Bronchial epithelial cell (primary cell): ENCODE measurements at regions not wholly inside any gene's neighbourhood (a gene's known extent, or its start where the extent isn't known, plus 50 kb on each side); places are given as distances from the start of the nearest gene placed in this dataset.

Source experiments
- DNase-seq: peaks from one replicate; pipeline ENCODE4 v3.0.0-alpha.2; 2010; ENCODE audit warnings: low read depth
- FAIRE-seq: peaks from 2 replicates; lab custom pipeline; 2011; peaks lifted over from hg19 to GRCh38; lab: Jason Lieb, UNC
- H3K27me3 ChIP-seq: 2 replicates; pipeline ENCODE4 v1.5.1; 2011; ENCODE audit warnings: low read length; ENCODE audit not compliant: control insufficient read depth, insufficient read depth
- H3K36me3 ChIP-seq: 2 replicates; pipeline ENCODE4 v1.5.1; 2011; ENCODE audit warnings: low read length; ENCODE audit not compliant: control insufficient read depth, insufficient read depth
- H3K4me3 ChIP-seq: 2 replicates; pipeline ENCODE4 v1.5.1; 2011; ENCODE audit warnings: mild to moderate bottlenecking, low read depth, low read length, control low read depth
- TF ChIP-seq, protein P1 (sequence below): IDR thresholded peaks from 2 replicates; pipeline ENCODE4 v1.5.1; 2011; ENCODE audit warnings: mild to moderate bottlenecking, moderate library complexity, low read length, control low read depth, inconsistent platforms; ENCODE audit not compliant: insufficient read depth, severe bottlenecking

GRCh38 chr16:81174644-81175324 lies 63.7 kb upstream of the BCO1 start:
- H3K4me3 ChIP-seq, result no peak overlapping the region

DNA sequence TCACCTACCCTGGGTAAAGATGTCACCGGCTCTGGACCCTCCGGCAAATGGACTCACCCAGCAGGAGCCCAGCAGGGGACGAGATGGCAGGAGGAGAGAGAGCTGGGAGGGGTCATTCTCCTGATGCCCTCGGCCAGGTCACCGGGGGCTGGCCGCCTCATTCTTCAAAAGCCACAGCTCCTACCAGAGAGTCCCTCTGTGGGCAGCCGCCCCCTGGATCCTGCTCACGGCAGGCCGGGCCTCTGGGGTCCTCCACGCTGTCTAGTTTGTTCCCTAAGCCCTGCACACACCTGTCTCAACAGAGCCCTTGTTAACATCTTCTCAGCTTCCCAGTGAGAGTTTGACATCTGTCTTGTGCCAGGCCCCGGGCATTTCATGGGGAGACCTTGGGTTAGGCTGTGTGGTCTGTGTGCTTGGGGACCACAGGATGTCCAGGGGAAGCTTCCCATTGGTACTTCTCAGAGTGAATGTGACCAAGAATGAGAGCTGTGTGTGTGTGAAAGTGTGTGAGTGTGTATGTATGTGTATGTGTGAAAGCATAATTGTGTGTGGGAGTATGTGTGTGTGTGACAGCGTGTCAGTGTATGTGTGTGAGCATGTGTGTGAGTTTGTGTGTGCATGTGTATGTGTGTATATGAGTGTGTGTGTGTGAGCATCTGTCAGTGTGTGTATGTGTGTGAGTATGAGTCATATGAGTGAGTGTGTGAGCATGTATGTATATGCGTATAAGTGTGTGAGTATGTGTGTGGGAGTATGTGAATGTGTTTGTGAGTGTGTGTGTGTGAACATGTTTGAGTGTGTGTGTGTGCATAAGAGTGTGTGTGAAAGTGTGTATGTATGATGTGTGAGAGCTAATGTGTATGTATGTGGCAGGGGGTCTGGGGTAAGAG lies 65.5 kb upstream of the BCO1 start:
- FAIRE-seq (peak; percentile 83), DNase-seq (no peak)
- H3K27me3 ChIP-seq, result peaks cover 2% of the 10 kb centered on the region
- H3K4me3 ChIP-seq, result no peak overlapping the region
- TF ChIP-seq, protein P1, sequence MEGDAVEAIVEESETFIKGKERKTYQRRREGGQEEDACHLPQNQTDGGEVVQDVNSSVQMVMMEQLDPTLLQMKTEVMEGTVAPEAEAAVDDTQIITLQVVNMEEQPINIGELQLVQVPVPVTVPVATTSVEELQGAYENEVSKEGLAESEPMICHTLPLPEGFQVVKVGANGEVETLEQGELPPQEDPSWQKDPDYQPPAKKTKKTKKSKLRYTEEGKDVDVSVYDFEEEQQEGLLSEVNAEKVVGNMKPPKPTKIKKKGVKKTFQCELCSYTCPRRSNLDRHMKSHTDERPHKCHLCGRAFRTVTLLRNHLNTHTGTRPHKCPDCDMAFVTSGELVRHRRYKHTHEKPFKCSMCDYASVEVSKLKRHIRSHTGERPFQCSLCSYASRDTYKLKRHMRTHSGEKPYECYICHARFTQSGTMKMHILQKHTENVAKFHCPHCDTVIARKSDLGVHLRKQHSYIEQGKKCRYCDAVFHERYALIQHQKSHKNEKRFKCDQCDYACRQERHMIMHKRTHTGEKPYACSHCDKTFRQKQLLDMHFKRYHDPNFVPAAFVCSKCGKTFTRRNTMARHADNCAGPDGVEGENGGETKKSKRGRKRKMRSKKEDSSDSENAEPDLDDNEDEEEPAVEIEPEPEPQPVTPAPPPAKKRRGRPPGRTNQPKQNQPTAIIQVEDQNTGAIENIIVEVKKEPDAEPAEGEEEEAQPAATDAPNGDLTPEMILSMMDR, result no peak
- H3K36me3 ChIP-seq, result no peaks in the 10 kb centered on the region

More at GRCh38 chr16:81174644-81175324, 63.7 kb upstream of the BCO1 start:
- H3K27me3 ChIP-seq, result peaks cover 2% of the 10 kb centered on the region
- DNase-seq, result peak; percentile 42
- FAIRE-seq, result no peak
- no peaks in the 10 kb centered on the region for H3K36me3 ChIP-seq
- TF ChIP-seq, protein P1, result no peak

DNA sequence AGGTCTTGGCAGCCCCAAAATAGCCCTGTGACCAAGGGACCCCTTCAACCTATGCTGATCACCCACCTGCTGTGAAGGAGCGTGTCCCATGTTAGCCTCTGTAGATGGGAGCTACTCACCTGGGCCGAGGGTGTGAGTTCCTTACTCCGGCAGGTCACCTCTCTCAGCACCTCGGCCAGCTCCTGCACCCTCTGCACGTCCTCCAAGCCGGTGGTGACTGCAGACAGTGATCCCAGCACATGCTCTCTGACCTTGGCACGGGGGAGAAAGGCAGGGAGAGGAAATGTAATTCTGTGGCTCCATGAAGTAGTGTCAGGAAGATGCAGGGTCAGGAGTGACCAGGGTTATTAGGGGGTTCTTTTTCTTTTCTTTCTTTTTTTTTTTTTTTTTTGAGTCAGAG lies 67.7 kb upstream of the BCO1 start:
- FAIRE-seq, result peak; percentile 58
- TF ChIP-seq, protein P1, result no peak
- Histone ChIP-seq H3K36me3 (no peaks in the 10 kb centered on the region), H3K27me3 (no peaks in the 10 kb centered on the region), H3K4me3 (no peak overlapping the region)
- DNase-seq, result peak; percentile 16

DNA sequence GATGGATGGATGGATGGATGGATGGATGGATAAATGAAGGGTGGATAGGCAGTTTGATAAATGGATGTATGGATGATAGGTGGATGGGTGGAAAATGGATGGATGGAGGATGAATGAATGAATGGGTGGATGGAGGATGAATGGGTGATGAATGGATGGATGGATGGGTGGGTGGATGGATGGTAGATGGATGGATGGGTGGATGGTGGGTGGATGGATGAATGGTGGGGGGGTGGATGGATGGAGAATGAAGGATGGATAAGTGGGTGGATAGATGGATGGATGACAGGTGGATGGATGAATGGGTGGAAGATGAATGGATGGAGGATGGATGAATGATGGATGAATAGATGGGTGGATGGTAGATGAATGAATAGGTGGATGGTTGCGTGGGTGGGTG lies 70.1 kb upstream of the BCO1 start:
- TF ChIP-seq, protein P1, result no peak
- peaks cover 3% of the 10 kb centered on the region for H3K27me3 ChIP-seq
- no peak for DNase-seq
- no peak overlapping the region for H3K4me3 ChIP-seq
- no peak for FAIRE-seq
- no peaks in the 10 kb centered on the region for H3K36me3 ChIP-seq

GRCh38 chr16:81167851-81168250 lies 70.6 kb upstream of the BCO1 start:
- FAIRE-seq (no peak), DNase-seq (no peak)
- Histone ChIP-seq H3K36me3 (no peaks in the 10 kb centered on the region), H3K27me3 (peaks cover 3% of the 10 kb centered on the region), H3K4me3 (no peak overlapping the region)
- TF ChIP-seq, protein P1, result no peak
